ENCODE measurements at regions not wholly inside any gene's neighbourhood (a gene's known extent, or its start where the extent isn't known, plus 50 kb on each side); places are given as distances from the start of the nearest gene placed in this dataset.
"Not testable (repeated sequence)": the region's sequence is repeated elsewhere in the genome, so short reads cannot be mapped to it uniquely, and the experiment has no call there.

DNA sequence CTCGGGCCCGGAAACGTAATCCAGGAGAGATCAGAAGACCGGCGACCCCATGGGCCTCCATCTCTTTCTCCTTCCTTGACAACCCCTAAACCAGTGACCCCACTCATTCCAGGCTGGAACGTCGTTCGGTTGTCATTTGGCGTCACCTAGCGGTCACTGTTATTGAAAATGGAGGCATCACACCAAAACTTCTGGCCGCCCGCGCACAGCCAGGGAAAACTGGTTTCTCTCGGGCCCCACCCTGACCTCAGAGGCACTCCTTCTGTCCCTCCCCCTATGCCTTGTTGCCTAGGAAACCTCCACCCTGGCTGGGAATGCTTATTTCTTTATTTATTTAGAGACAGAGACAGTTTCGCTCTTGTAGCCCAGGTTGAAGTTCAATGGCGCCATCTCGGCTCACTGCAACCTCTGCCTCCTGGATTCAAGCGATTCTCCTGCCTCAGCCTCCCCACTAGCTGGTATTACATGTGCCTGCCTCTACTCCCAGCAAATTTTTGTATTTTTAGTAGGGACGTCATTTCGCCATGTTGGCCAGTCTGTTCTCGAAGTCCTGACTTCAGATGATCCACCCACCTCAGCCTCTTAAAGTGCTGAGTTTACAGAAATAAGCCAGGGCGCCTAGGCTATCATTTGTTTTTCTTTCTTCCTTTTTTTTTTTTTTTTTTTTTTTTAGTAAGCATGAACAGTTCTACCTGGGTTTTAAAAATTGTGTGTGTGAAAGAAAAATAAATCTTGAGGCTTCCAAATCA lies 2144.1 kb upstream of the TPTE start:
- FAIRE-seq: not testable (repeated sequence)

DNA sequence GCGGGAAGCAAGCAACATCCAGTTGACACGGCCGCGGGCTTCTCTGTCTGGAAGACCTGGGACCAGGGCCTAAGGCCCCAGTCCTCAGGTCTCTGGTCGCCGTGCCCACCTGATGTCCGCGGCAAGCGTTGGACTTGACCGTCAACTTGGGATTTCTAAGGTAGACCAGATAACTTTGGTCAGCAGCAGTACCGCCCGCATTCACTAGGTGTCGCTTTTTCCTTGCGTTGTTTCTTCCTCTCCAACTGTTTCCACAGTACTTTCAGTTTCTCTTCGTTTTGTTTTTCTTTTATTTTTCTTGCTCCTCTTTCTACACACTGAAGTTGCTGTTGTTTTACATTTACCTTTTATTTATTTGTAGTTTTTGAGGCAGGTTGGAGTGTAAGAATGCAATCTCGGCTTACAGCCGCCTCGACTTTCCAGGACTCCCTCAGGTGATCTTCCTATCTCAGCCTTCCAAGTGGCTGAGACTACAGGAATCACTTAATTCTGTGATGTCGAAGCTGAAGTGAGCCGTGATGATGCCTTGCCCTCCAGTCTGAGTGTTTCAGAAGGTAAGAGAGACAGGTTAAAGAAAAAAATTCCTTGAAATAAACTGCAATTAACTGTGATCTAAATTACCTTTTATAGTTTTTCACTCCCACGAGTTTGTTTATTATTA lies 2140.8 kb upstream of the TPTE start:
- H3K4me3 ChIP-seq (replicated peaks in 1 of 3; ENCODE audit: insufficient read depth in 1 of 3, low read depth in 2 of 3, low read length in 3 of 3); intact Hi-C loops (cut with micrococcal nuclease; ENCODE audit: unreplicated experiment); POLR2A ChIA-PET; in situ Hi-C loops (cut with HindIII; ENCODE audit: extremely low pct_ligation_motif_present, low pct_unique_long_range_greater_than_20kb); CTCF ChIA-PET (ENCODE audit: low intra/inter-chr PET ratio, low total read pairs); H4K20me1 ChIP-seq (ENCODE audit: insufficient read depth, low read length); H3K27ac ChIP-seq (ENCODE audit: extremely low read length, insufficient read depth, low read length); H3K79me2 ChIP-seq (ENCODE audit: insufficient read depth, low read length); FAIRE-seq; H3K9me3 ChIP-seq (ENCODE audit: low read length); H2AFZ ChIP-seq (ENCODE audit: low read length); H3K27me3 ChIP-seq (ENCODE audit: control insufficient read depth in 1 of 2, insufficient read depth in 2 of 2, low read length in 2 of 2); H3K4me1 ChIP-seq (ENCODE audit: insufficient read depth, low read length); DNase-seq (ENCODE audit: low spot score); H3K9ac ChIP-seq (ENCODE audit: insufficient read depth, low read depth, low read length); BruUV-seq (replicated peaks); H3K36me3 ChIP-seq (replicated peaks in 1 of 2; ENCODE audit: control insufficient read depth in 1 of 2, insufficient read depth in 2 of 2, low read length in 2 of 2); H3K4me2 ChIP-seq (ENCODE audit: low read depth, low read length): not testable (repeated sequence)
- WGBS (ENCODE audit: low lambda C conversion rate): no CpG with 5 or more reads among the region's 21 CpGs
- ATAC-seq: peak; percentile 52

More for the DNA sequence above, 2144.1 kb upstream of the TPTE start:
- H3K9me3 ChIP-seq (ENCODE audit: low read length); CTCF ChIA-PET (ENCODE audit: low intra/inter-chr PET ratio, low total read pairs); H2AFZ ChIP-seq (ENCODE audit: low read length); POLR2A ChIA-PET; H3K27ac ChIP-seq (ENCODE audit: extremely low read length, insufficient read depth, low read length); H3K4me3 ChIP-seq (replicated peaks in 1 of 3; ENCODE audit: insufficient read depth in 1 of 3, low read depth in 2 of 3, low read length in 3 of 3); BruUV-seq (replicated peaks); H3K4me1 ChIP-seq (ENCODE audit: insufficient read depth, low read length); H3K27me3 ChIP-seq (ENCODE audit: control insufficient read depth in 1 of 2, insufficient read depth in 2 of 2, low read length in 2 of 2); H3K79me2 ChIP-seq (ENCODE audit: insufficient read depth, low read length); H3K4me2 ChIP-seq (ENCODE audit: low read depth, low read length); in situ Hi-C loops (cut with HindIII; ENCODE audit: extremely low pct_ligation_motif_present, low pct_unique_long_range_greater_than_20kb); DNase-seq (ENCODE audit: low spot score); H3K36me3 ChIP-seq (replicated peaks in 1 of 2; ENCODE audit: control insufficient read depth in 1 of 2, insufficient read depth in 2 of 2, low read length in 2 of 2); intact Hi-C loops (cut with micrococcal nuclease; ENCODE audit: unreplicated experiment); H4K20me1 ChIP-seq (ENCODE audit: insufficient read depth, low read length); H3K9ac ChIP-seq (ENCODE audit: insufficient read depth, low read depth, low read length): not testable (repeated sequence)
- WGBS (ENCODE audit: low lambda C conversion rate): no CpG with 5 or more reads among the region's 22 CpGs
- ATAC-seq: peak; percentile 87

DNA sequence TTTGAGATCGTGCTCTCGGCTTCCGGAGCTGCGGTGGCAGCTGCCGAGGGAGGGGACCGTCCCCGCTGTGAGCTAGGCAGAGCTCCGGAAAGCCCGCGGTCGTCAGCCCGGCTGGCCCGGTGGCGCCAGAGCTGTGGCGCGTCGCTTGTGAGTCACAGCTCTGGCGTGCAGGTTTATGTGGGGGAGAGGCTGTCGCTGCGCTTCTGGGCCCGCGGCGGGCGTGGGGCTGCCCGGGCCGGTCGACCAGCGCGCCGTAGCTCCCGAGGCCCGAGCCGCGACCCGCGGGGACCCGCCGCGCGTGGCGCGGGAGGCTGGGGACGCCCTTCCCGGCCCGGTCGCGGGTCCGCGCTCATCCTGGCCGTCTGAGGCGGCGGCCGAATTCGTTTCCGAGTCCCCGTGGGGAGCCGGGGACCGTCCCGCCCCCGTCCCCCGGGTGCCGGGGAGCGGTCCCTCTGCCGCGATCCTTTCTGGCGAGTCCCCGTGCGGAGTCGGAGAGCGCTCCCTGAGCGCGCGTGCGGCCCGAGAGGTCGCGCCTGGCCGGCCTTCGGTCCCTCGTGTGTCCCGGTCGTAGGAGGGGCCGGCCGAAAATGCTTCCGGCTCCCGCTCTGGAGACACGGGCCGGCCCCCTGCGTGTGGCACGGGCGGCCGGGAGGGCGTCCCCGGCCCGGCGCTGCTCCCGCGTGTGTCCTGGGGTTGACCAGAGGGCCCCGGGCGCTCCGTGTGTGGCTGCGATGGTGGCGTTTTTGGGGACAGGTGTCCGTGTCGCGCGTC lies 2133.0 kb upstream of the TPTE start:
- DNase-seq (ENCODE audit: low spot score); H3K27ac ChIP-seq (ENCODE audit: extremely low read length, insufficient read depth, low read length); H4K20me1 ChIP-seq (ENCODE audit: insufficient read depth, low read length); POLR2A ChIA-PET; intact Hi-C loops (cut with micrococcal nuclease; ENCODE audit: unreplicated experiment); CTCF ChIA-PET (ENCODE audit: low intra/inter-chr PET ratio, low total read pairs); H3K27me3 ChIP-seq (ENCODE audit: control insufficient read depth in 1 of 2, insufficient read depth in 2 of 2, low read length in 2 of 2); BruUV-seq (replicated peaks); H3K4me1 ChIP-seq (ENCODE audit: insufficient read depth, low read length); FAIRE-seq; H3K4me2 ChIP-seq (ENCODE audit: low read depth, low read length); H3K36me3 ChIP-seq (replicated peaks in 1 of 2; ENCODE audit: control insufficient read depth in 1 of 2, insufficient read depth in 2 of 2, low read length in 2 of 2); H3K79me2 ChIP-seq (ENCODE audit: insufficient read depth, low read length); H3K9me3 ChIP-seq (ENCODE audit: low read length); H2AFZ ChIP-seq (ENCODE audit: low read length); H3K9ac ChIP-seq (ENCODE audit: insufficient read depth, low read depth, low read length); H3K4me3 ChIP-seq (replicated peaks in 1 of 3; ENCODE audit: insufficient read depth in 1 of 3, low read depth in 2 of 3, low read length in 3 of 3); in situ Hi-C loops (cut with HindIII; ENCODE audit: extremely low pct_ligation_motif_present, low pct_unique_long_range_greater_than_20kb): not testable (repeated sequence)
- no CpG with 5 or more reads among the region's 107 CpGs for WGBS (ENCODE audit: low lambda C conversion rate)
- peak; percentile 100 for ATAC-seq

DNA sequence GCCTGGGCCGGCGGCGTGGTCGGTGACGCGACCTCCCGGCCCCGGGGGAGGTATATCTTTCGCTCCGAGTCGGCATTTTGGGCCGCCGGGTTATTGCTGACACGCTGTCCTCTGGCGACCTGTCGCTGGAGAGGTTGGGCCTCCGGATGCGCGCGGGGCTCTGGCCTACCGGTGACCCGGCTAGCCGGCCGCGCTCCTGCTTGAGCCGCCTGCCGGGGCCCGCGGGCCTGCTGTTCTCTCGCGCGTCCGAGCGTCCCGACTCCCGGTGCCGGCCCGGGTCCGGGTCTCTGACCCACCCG lies 2132.5 kb upstream of the TPTE start:
- H3K27ac ChIP-seq (ENCODE audit: extremely low read length, insufficient read depth, low read length); intact Hi-C loops (cut with micrococcal nuclease; ENCODE audit: unreplicated experiment); H3K4me2 ChIP-seq (ENCODE audit: low read depth, low read length); H3K4me1 ChIP-seq (ENCODE audit: insufficient read depth, low read length); H3K36me3 ChIP-seq (replicated peaks in 1 of 2; ENCODE audit: control insufficient read depth in 1 of 2, insufficient read depth in 2 of 2, low read length in 2 of 2); DNase-seq (ENCODE audit: low spot score); in situ Hi-C loops (cut with HindIII; ENCODE audit: extremely low pct_ligation_motif_present, low pct_unique_long_range_greater_than_20kb); H3K9ac ChIP-seq (ENCODE audit: insufficient read depth, low read depth, low read length); BruUV-seq (replicated peaks); H3K79me2 ChIP-seq (ENCODE audit: insufficient read depth, low read length); FAIRE-seq; H3K4me3 ChIP-seq (replicated peaks in 1 of 3; ENCODE audit: insufficient read depth in 1 of 3, low read depth in 2 of 3, low read length in 3 of 3); CTCF ChIA-PET (ENCODE audit: low intra/inter-chr PET ratio, low total read pairs); POLR2A ChIA-PET; H3K9me3 ChIP-seq (ENCODE audit: low read length); H4K20me1 ChIP-seq (ENCODE audit: insufficient read depth, low read length); H2AFZ ChIP-seq (ENCODE audit: low read length); H3K27me3 ChIP-seq (ENCODE audit: control insufficient read depth in 1 of 2, insufficient read depth in 2 of 2, low read length in 2 of 2): not testable (repeated sequence)
- peak; percentile 37; the same call in 1 of the 3 replicates for ATAC-seq
- no CpG with 5 or more reads among the region's 40 CpGs for WGBS (ENCODE audit: low lambda C conversion rate)
